GM12878 (cell line): ENCODE measurements at regions not wholly inside any gene's neighbourhood (a gene's known extent, or its start where the extent isn't known, plus 50 kb on each side); places are given as distances from the start of the nearest gene placed in this dataset.

ENCODE experiments used
- ATAC-seq: fragments of 200-7000 bp; cut with Tn5 transposase; 3 replicates; pipeline ENCODE4 v1.9.1; 2020; ENCODE audit warnings: mild to moderate bottlenecking, moderate library complexity
- BruUV-seq: library from RNA; stranded (reverse); fragments of 400-500 nt; replicated peaks from 2 replicates; lab custom pipeline; 2021; lab: Mats Ljungman, UMichigan
- CTCF ChIA-PET: fragments of 300-600 bp; sonication (Branson Sonifier 250); formaldehyde crosslinking; extraction: SDS; loops from one replicate; lab custom pipeline; 2021; ENCODE audit warnings: inconsistent platforms; lab: Yijun Ruan, JAX
- POLR2A ChIA-PET: fragments of 350-600 bp; formaldehyde crosslinking; extraction: SDS; loops from one replicate; lab custom pipeline; 2021; ENCODE audit warnings: inconsistent platforms; lab: Charles Lee
- RAD21 ChIA-PET: fragments of 300-600 bp; sonication (Branson Sonifier 250); formaldehyde crosslinking; loops from one replicate; lab custom pipeline; 2023; ENCODE audit warnings: antibody characterized with exemption; ENCODE audit not compliant: unreplicated experiment; lab: Charles Lee
- SMC1A ChIA-PET: fragments of 300-600 bp; sonication (Branson Sonifier 250); formaldehyde crosslinking; loops from one replicate; lab custom pipeline; 2023; ENCODE audit not compliant: unreplicated experiment, uncharacterized antibody; lab: Charles Lee
- DNase-seq: peaks from one replicate; pipeline ENCODE4 v3.0.0-alpha.2; 2011; ENCODE audit warnings: low read depth, low spot score
- FAIRE-seq: peaks from 3 replicates; lab custom pipeline; 2011; peaks lifted over from hg19 to GRCh38; lab: Jason Lieb, UNC
- H2AFZ ChIP-seq: 2 replicates; pipeline ENCODE4 v1.6.0; 2011; ENCODE audit warnings: low read depth, low read length, control low read depth; ENCODE audit not compliant: control insufficient read depth
- H3K27ac ChIP-seq: 2 replicates; pipeline ENCODE4 v1.5.1; 2011; ENCODE audit warnings: control low read depth; ENCODE audit not compliant: control insufficient read depth, insufficient read depth
- H3K27me3 ChIP-seq, 2 experiments: replicated peaks in 1 of 2; 2 replicates each; pipeline versions ENCODE4 v1.6.0 to v1.6.1; 2011; ENCODE audit warnings: low read length in 1 of 2; ENCODE audit not compliant: control insufficient read depth in 2 of 2, insufficient read depth in 2 of 2
- H3K36me3 ChIP-seq, 2 experiments: 2 replicates each; pipeline ENCODE4 v1.5.1; 2011; ENCODE audit warnings: low read length in 1 of 2; ENCODE audit not compliant: control insufficient read depth in 2 of 2, insufficient read depth in 2 of 2
- H3K4me1 ChIP-seq: 2 replicates; pipeline ENCODE4 v1.6.1; 2011; ENCODE audit warnings: mild to moderate bottlenecking, low read length, moderate library complexity, mixed read lengths; ENCODE audit not compliant: control insufficient read depth, insufficient read depth
- H3K4me2 ChIP-seq: 2 replicates; pipeline ENCODE4 v1.6.0; 2011; ENCODE audit warnings: control low read depth; ENCODE audit not compliant: control insufficient read depth, insufficient read depth
- H3K4me3 ChIP-seq: fragments of 200-600 bp; sonication (generic); 2 replicates; pipeline ENCODE4 v1.5.1; 2016
- H3K79me2 ChIP-seq: 2 replicates; pipeline ENCODE4 v1.6.0; 2011; ENCODE audit warnings: low read length; ENCODE audit not compliant: control insufficient read depth, insufficient read depth
- H3K9ac ChIP-seq: 2 replicates; pipeline ENCODE4 v1.8.0; 2011; ENCODE audit warnings: low read length, control low read depth, mixed read lengths; ENCODE audit not compliant: control insufficient read depth, insufficient read depth
- H3K9me3 ChIP-seq: replicated peaks from 3 replicates; pipeline ENCODE4 v1.5.1; 2011; ENCODE audit warnings: mild to moderate bottlenecking, low read length; ENCODE audit not compliant: control insufficient read depth, insufficient read depth
- H4K20me1 ChIP-seq: 2 replicates; pipeline ENCODE4 v1.6.0; 2011; ENCODE audit not compliant: control insufficient read depth, insufficient read depth
- DPF2 ChIP-seq: fragments of 450-650 bp; IDR thresholded peaks from 2 replicates; pipeline ENCODE4 v1.6.1; 2017; ENCODE audit warnings: mild to moderate bottlenecking
- PML ChIP-seq: IDR thresholded peaks from 2 replicates; pipeline ENCODE4 v1.6.1; 2012; ENCODE audit warnings: low read length, inconsistent platforms
- WGBS: methylation state at CpG from one replicate; pipeline ENCODE4 v1.1.6; 2016; ENCODE audit warnings: low lambda C conversion rate; ENCODE audit not compliant: insufficient replicate concordance, insufficient coverage; ENCODE audit errors: missing lambda C conversion rate; 5-methylcytosine and 5-hydroxymethylcytosine counted together
- in situ Hi-C: fragments of 300-500 bp; cut with MboI; formaldehyde crosslinking; loops from 9 replicates; pipeline ENCODE4 v1.14.3; 2018; ENCODE audit warnings: mixed read lengths
- intact Hi-C: fragments of 100-400 bp; cut with micrococcal nuclease; formaldehyde crosslinking; loops from one replicate; pipeline ENCODE4 v1.14.2; 2022; ENCODE audit not compliant: unreplicated experiment
- TF ChIP-seq, protein P1 (sequence below): fragments of 150-350 bp; IDR thresholded peaks from 2 replicates; pipeline ENCODE4 v1.6.1; 2014; ENCODE audit warnings: mild to moderate bottlenecking, low read depth, low read length
- TF ChIP-seq, protein P2 (sequence below): fragments of 450-650 bp; IDR thresholded peaks from 2 replicates; pipeline ENCODE4 v1.6.1; 2017; ENCODE audit warnings: mild to moderate bottlenecking, moderate library complexity

DNA sequence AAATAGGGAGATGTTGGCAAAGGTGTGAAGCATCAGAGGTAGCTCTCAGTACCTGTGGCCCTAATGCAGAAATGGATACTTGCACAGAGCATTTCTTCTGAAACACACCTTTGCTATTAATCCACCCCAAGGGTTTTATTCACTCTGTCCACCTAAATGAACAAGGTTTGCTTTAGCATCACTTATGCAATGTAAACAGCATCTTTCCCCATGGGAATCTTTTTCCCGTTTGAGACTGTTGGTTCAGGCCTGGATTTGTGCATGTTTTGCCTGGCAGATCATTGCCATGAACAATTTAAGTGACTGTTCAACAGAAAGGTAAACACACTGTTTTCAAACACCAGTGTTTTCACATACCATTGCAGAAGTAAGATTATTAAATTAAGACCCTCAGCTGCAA lies 508.3 kb downstream of the SOX2 start (continued):
- TF ChIP-seq, protein P1, sequence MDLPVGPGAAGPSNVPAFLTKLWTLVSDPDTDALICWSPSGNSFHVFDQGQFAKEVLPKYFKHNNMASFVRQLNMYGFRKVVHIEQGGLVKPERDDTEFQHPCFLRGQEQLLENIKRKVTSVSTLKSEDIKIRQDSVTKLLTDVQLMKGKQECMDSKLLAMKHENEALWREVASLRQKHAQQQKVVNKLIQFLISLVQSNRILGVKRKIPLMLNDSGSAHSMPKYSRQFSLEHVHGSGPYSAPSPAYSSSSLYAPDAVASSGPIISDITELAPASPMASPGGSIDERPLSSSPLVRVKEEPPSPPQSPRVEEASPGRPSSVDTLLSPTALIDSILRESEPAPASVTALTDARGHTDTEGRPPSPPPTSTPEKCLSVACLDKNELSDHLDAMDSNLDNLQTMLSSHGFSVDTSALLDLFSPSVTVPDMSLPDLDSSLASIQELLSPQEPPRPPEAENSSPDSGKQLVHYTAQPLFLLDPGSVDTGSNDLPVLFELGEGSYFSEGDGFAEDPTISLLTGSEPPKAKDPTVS, result no peak

DNA sequence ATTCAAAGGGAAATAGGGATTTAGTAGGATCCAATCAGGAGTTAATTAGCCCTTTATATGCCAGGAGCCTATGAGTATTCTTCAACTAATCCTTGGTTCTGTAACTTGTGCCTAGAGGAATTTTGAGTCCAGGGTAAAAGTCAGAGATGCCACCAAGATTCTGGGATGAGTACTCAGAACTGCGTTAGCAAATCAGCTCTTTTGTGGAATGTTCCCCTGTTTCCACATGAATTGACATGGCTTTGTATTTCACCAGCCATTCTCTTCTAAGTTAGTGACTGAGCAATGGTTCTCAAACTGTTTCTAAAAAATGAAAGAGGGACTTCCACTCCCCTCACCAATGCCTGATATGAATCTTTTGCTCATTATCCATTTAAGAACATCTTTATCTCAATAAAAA lies 508.7 kb downstream of the SOX2 start:
- in situ Hi-C loops, result no loop called here
- no peak for FAIRE-seq
- no peaks in the 10 kb centered on the region for H3K9me3 ChIP-seq
- POLR2A ChIA-PET, result no interaction called here
- CTCF ChIA-PET, result no interaction called here
- no peaks in the 10 kb centered on the region for H3K79me2 ChIP-seq
- TF ChIP-seq, protein P2, sequence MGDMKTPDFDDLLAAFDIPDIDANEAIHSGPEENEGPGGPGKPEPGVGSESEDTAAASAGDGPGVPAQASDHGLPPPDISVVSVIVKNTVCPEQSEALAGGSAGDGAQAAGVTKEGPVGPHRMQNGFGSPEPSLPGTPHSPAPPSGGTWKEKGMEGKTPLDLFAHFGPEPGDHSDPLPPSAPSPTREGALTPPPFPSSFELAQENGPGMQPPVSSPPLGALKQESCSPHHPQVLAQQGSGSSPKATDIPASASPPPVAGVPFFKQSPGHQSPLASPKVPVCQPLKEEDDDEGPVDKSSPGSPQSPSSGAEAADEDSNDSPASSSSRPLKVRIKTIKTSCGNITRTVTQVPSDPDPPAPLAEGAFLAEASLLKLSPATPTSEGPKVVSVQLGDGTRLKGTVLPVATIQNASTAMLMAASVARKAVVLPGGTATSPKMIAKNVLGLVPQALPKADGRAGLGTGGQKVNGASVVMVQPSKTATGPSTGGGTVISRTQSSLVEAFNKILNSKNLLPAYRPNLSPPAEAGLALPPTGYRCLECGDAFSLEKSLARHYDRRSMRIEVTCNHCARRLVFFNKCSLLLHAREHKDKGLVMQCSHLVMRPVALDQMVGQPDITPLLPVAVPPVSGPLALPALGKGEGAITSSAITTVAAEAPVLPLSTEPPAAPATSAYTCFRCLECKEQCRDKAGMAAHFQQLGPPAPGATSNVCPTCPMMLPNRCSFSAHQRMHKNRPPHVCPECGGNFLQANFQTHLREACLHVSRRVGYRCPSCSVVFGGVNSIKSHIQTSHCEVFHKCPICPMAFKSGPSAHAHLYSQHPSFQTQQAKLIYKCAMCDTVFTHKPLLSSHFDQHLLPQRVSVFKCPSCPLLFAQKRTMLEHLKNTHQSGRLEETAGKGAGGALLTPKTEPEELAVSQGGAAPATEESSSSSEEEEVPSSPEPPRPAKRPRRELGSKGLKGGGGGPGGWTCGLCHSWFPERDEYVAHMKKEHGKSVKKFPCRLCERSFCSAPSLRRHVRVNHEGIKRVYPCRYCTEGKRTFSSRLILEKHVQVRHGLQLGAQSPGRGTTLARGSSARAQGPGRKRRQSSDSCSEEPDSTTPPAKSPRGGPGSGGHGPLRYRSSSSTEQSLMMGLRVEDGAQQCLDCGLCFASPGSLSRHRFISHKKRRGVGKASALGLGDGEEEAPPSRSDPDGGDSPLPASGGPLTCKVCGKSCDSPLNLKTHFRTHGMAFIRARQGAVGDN, result no peak
- TF ChIP-seq PML (no peak), DPF2 (no peak)
- 0% methylated on average over 1 of the region's 1 CpG for WGBS
- RAD21 ChIA-PET, result no interaction called here
- H3K4me1 ChIP-seq, result no peaks in the 10 kb centered on the region
- no peak overlapping the region for H3K4me2 ChIP-seq
- no peak overlapping the region for H2AFZ ChIP-seq
- SMC1A ChIA-PET, result no interaction called here
- no peak for DNase-seq
- BruUV-seq, result no TSS peak
- H4K20me1 ChIP-seq, result no peaks in the 10 kb centered on the region
- intact Hi-C loops, result no loop called here
- no peak overlapping the region for H3K27ac ChIP-seq
- no peaks in the 10 kb centered on the region for H3K36me3 ChIP-seq
- no peaks in the 10 kb centered on the region; a peak in 2 of 4 replicates for H3K27me3 ChIP-seq
- H3K4me3 ChIP-seq, result no peak overlapping the region
- no peak overlapping the region for H3K9ac ChIP-seq
- no peak for ATAC-seq
